ENCODE measurements at regions not wholly inside any gene's neighbourhood (a gene's known extent, or its start where the extent isn't known, plus 50 kb on each side); places are given as distances from the start of the nearest gene placed in this dataset.

DNA sequence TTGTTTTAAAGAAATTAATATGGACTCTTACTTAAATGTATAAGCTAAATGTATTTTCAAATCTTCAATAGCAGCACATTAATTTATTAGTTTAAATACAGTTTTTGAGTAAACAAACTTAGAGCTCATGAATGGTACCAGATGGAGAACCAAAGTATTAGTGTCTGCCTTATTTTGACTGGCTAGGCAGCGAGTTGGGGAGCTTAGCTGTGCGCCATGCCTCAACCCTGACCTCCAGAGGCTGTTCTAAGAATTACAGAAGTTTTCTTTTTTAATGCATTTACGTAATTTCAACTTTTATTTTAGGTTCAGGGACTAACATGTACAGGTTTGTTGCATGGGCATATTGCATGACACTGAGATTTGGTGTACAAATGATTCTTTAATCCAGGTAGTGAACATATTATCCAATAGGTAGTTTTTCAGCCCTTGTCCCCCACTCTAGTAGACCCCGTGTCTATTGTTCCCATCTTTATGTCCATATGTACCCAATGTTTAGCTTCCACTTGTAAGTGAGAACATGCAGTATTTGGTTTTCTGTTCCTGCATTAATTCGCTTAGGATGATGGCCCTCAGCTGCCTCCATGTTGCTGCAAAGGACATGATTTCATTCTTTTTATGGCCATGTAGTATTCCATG lies 166.8 kb downstream of the IQUB start:
- Histone ChIP-seq H3K4me3 (ENCODE audit: low read depth in 2 of 2, low read length in 1 of 2) (no peak overlapping the region), H3F3A (replicated peaks; ENCODE audit: insufficient read depth) (no peaks in the 10 kb centered on the region), H2AFZ (ENCODE audit: low read depth) (no peak overlapping the region), H3K27ac (ENCODE audit: low read depth in 2 of 2, low read length in 1 of 2) (no peak overlapping the region), H3K9me3 (no peaks in the 10 kb centered on the region), H3K36me3 (replicated peaks in 1 of 2; ENCODE audit: control insufficient read depth in 1 of 2, insufficient read depth in 2 of 2, low read length in 1 of 2) (no peaks in the 10 kb centered on the region), H3K9me2 (no peaks in the 10 kb centered on the region), H3K9ac (no peak overlapping the region), H3K4me1 (ENCODE audit: control insufficient read depth in 1 of 2, insufficient read depth in 2 of 2, low read depth in 1 of 2, low read length in 1 of 2) (no peaks in the 10 kb centered on the region), H4K20me1 (ENCODE audit: insufficient read depth) (no peaks in the 10 kb centered on the region), H3K4me2 (no peak overlapping the region), H3K79me2 (ENCODE audit: insufficient read depth) (no peaks in the 10 kb centered on the region), H3K27me3 (ENCODE audit: insufficient read depth) (no peaks in the 10 kb centered on the region)
- TF ChIP-seq SMC3 (IDR thresholded peaks at IDR 0.05; ENCODE audit: low read depth, low read length) (peak; percentile 71), RAD21 (IDR thresholded peaks at IDR 0.05; ENCODE audit: low read length) (peak; percentile 99), GATA2 (CRISPR knock-in tag; IDR thresholded peaks at IDR 0.05) (no peak), CTCF (IDR thresholded peaks at IDR 0.05) (peak; percentile 91)
- DNase-seq, result peak; percentile 66
- CTCF ChIA-PET, result interaction anchor here (0.6 to 5.1 kb wide), 63 partner anchors 8 to 488 kb away, joined by 3 to 90 read pairs (median 4); no protein-coding TSS in a partner anchor
- POLR2A ChIA-PET, result interaction anchor here (0.6 kb wide), 1 partner anchor 157 kb away, joined by 3 read pairs; no protein-coding TSS in a partner anchor
- WGBS (ENCODE audit: low lambda C conversion rate), result 26% methylated on average over 5 of the region's 5 CpGs

DNA sequence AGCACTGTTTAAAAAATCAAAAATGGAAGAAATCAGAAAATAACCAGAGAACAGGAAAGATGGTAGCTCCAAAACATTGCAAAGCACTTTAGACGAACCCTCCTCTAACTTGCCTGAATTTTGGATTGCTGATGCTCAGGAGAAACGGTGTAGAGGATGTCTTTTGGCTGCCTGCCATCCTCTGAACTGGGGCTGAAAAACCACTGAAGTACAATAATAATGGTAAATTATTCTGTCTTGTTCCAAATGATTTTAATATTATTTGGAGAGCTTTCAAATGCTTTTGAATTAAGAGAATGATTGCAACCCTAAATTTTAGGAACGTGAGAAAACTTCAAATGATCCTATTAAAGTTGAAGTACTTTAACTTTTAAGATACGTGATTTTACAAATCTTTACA lies 167.3 kb upstream of the SLC13A1 start:
- 25% methylated on average over 4 of the region's 4 CpGs for WGBS (ENCODE audit: low lambda C conversion rate)
- H3K9me3 ChIP-seq, result no peaks in the 10 kb centered on the region
- no peaks in the 10 kb centered on the region for H4K20me1 ChIP-seq (ENCODE audit: insufficient read depth)
- H3K79me2 ChIP-seq (ENCODE audit: insufficient read depth), result no peaks in the 10 kb centered on the region
- ChIA-PET POLR2A (interaction anchor here (0.6 kb wide), 1 partner anchor 156 kb away, joined by 3 read pairs; no protein-coding TSS in a partner anchor), CTCF (interaction anchor here (0.7 to 5.1 kb wide), 59 partner anchors 8 to 487 kb away, joined by 3 to 90 read pairs (median 4); no protein-coding TSS in a partner anchor)
- no peak overlapping the region for H3K9ac ChIP-seq
- H3F3A ChIP-seq (replicated peaks; ENCODE audit: insufficient read depth), result no peaks in the 10 kb centered on the region
- no peak overlapping the region for H2AFZ ChIP-seq (ENCODE audit: low read depth)
- DNase-seq, result no peak
- H3K9me2 ChIP-seq, result no peaks in the 10 kb centered on the region
- no peaks in the 10 kb centered on the region for H3K4me1 ChIP-seq (ENCODE audit: control insufficient read depth in 1 of 2, insufficient read depth in 2 of 2, low read depth in 1 of 2, low read length in 1 of 2)
- no peak overlapping the region for H3K4me2 ChIP-seq
- H3K36me3 ChIP-seq (replicated peaks in 1 of 2; ENCODE audit: control insufficient read depth in 1 of 2, insufficient read depth in 2 of 2, low read length in 1 of 2), result no peaks in the 10 kb centered on the region
- no peaks in the 10 kb centered on the region for H3K27me3 ChIP-seq (ENCODE audit: insufficient read depth)
- H3K27ac ChIP-seq (ENCODE audit: low read depth in 2 of 2, low read length in 1 of 2), result no peak overlapping the region
- H3K4me3 ChIP-seq (ENCODE audit: low read depth in 2 of 2, low read length in 1 of 2), result no peak overlapping the region
- TF ChIP-seq FOSL2 (IDR thresholded peaks at IDR 0.05; ENCODE audit: borderline replicate concordance, low read depth) (no peak), FOXJ3 (CRISPR knock-in tag; IDR thresholded peaks at IDR 0.05) (no peak), SMC3 (IDR thresholded peaks at IDR 0.05; ENCODE audit: low read depth, low read length) (no peak), RAD21 (IDR thresholded peaks at IDR 0.05; ENCODE audit: low read length) (no peak), TCF12 (IDR thresholded peaks at IDR 0.05) (no peak), JUND (IDR thresholded peaks at IDR 0.05) (no peak), CHD2 (IDR thresholded peaks at IDR 0.05; ENCODE audit: low read length, partially characterized antibody) (no peak), CTCF (IDR thresholded peaks at IDR 0.05) (no peak), MXI1 (IDR thresholded peaks at IDR 0.05; ENCODE audit: low read depth, low read length) (no peak), EP300 (IDR thresholded peaks at IDR 0.05; ENCODE audit: borderline replicate concordance in 1 of 2, low read depth in 1 of 2, low read length in 1 of 2) (no peak), GATA2 (CRISPR knock-in tag; IDR thresholded peaks at IDR 0.05) (no peak), RCOR1 (IDR thresholded peaks at IDR 0.05; ENCODE audit: low read length) (no peak), REST (IDR thresholded peaks at IDR 0.05; ENCODE audit: low read depth, low read length) (no peak), YY1 (IDR thresholded peaks at IDR 0.05; ENCODE audit: low read depth) (no peak), IRF3 (IDR thresholded peaks at IDR 0.05; ENCODE audit: low read depth, low read length) (no peak)
- TF ChIP-seq, protein P1, sequence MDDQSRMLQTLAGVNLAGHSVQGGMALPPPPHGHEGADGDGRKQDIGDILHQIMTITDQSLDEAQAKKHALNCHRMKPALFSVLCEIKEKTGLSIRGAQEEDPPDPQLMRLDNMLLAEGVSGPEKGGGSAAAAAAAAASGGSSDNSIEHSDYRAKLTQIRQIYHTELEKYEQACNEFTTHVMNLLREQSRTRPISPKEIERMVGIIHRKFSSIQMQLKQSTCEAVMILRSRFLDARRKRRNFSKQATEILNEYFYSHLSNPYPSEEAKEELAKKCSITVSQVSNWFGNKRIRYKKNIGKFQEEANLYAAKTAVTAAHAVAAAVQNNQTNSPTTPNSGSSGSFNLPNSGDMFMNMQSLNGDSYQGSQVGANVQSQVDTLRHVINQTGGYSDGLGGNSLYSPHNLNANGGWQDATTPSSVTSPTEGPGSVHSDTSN (IDR thresholded peaks at IDR 0.05), result no peak

Measured in SK-N-SH (cell line).